ENCODE measurements at regions not wholly inside any gene's neighbourhood (a gene's known extent, or its start where the extent isn't known, plus 50 kb on each side); places are given as distances from the start of the nearest gene placed in this dataset.

DNA sequence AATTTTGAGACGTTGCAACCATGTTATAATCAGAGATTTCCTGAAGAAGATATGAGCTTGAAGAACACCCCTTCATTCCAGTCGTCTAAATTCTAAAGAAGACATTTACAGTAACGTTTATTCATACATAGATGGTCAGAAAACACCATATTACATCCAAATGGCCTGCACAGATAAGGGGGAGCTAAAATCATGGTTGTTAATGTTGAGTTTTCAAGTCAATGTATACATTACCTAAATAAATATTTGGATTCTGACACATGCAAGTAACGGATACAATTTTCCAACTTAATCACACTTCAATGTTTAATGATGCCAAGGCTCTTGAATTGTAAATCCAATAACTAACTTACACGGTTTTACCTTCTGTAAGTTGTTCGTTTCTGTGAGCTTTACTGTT is 318.4 kb downstream of the SLC6A15 start:
- DNase-seq = no peak

DNA sequence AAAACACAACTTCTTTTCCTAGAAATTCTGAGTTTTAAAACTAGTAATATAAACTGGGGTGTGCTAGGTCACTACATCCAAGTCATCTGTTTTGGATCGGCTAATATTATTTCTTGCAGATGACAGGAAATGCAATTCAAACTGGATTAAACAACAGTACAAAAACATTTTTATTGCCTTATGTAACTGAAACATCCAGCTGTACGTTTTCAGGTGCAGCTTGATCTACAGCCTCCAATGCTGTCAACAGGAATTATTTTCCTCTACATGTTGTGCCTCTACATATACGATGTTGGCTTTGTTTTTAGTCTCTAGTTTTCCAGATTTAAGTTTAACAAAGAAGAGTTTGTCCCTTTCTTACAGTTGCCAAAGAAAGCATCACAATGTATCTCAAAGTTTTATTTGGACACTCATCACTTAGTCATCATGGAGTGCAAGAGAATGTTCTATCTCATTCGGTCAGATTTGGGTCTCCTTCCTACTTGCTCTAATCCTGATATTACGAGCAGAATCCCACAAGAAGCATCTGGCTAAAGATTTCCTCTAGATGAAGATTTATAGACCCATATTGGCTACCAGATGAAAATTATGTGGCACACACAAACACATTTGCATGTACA is 326.7 kb downstream of the SLC6A15 start:
- no peak for DNase-seq

DNA sequence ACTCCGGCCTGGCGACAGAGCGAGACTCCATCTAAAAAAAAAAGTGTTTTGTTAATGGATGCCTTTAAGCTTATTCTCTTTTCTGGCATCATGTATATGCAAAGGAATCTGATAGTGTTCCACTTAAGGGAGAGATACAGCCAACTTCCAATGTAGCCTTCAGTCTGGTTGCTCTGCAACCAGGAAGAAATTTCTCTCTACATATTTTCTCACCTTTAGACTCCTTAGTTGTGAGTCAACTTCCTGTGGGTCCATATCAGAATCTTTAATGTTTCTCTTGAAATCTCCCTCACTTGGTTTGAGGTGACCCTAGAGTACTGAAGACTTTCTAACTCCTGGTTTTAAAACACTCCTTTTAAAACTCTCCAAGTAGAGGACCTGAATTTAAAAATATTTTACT is 340.4 kb downstream of the SLC6A15 start:
- DNase-seq = no peak

DNA sequence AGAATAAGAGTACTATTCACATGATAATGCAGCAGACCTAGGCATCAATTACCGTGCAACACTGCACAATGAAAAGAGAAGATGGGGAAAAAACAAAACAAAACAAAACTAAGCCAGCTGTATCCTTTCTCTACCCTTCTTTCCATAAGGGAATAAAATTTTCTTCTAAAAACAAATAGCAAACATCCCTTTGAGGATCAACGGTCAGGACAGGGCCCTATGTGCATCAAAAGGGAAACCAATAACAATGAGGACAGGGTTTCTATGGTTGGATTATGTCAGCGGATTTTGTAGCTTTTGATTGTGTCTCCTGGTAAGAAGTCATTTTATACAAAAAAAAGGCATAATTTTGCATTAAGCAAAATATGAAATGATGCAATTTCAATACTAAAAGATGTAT is 350.3 kb downstream of the SLC6A15 start:
- no peak for DNase-seq

DNA sequence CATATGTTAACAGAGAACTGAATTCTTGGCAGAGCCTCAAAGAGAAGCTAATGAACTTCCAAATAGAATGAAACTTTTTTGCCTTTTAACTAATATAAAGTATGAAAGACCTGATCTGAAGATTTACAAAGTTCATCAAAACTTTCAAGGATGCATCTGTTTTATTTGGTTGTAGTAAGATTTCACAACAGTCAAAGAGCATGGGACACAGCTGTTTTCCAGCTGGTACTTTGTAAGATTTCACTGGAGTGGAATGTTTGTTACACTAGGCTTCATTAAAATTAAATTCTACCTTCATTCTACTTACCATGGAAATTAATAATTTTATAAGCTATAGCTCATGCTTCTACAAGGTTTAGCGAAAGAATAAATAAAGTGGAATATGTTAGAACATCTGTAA is 351.2 kb downstream of the SLC6A15 start:
- no peak for DNase-seq

DNA sequence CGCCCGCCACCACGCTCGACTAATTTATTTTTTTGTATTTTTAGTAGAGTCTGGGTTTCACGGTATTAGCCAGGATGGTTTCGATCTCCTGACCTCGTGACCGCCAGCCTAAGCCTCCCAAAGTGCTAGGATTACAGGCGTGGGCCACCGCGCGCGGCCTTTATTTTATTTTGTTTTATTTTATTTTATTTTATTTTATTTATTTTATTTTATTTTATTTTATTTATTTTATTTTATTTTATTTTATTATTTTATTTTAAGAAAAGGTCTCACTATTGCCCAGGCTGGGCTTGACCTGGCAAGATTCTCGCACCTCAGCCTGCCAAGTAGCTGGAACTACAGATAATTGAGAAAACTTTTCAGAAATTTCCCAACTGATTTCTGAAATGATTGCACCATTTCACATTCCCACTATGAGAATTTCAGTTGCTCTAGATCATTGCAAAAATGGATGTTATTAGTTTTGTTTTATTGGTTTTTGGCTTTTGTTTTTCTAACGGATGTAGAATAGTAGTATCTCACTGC is 358.3 kb downstream of the SLC6A15 start:
- no peak for DNase-seq

DNA sequence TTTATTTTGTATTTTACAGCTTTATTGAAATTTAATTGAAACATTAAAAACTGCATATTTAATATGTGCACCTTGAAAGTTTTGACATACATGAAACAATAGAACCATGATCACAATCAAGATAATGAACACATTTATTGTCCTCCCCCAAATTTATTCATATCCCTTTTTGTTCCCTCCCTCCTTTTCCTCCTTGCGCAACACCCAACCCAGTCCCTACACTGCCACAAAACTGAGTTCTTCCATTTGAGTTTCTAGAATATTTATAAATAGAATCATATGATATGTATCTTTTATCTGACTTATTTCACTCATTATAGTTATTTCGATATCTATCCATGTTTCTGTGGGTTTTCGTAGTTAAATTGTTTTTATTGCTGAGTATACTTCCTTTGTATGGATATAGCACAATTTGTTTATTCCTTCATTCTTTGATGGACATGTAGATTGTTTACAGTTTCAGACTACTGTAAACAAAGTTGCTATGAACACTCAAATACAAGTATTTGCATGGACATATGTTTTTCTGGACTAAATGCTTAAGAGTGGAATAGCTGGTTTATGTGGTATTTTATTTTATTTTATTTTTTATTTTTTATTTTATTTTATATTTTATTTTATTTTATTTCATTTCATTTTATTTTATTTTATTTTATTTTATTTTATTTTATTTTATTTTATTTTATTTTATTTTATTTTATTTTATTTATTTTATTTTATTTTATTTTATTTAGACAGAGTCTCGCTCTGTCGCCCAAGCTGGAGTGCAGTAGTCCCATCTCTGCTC is 359.1 kb downstream of the SLC6A15 start:
- no peak for DNase-seq

DNA sequence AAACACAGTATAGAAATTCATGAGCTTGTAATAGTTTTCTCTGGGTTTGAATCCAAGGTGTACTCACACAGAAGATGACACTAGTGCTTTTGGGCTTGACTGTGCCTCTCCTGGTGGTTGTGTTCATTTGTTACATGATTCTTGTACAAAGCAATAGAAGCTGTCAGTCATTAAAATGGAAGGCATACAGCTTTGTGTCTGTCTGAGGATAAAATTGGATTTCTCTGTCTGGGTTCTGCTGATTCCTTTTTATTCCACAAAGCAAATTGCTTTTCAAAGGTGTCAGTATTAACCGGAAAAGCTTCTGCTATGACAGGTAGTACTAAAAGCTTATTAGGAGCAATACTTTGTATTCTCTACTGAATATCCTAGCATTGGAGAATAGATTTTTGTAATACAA is 361.2 kb downstream of the SLC6A15 start:
- no peak for DNase-seq

DNA sequence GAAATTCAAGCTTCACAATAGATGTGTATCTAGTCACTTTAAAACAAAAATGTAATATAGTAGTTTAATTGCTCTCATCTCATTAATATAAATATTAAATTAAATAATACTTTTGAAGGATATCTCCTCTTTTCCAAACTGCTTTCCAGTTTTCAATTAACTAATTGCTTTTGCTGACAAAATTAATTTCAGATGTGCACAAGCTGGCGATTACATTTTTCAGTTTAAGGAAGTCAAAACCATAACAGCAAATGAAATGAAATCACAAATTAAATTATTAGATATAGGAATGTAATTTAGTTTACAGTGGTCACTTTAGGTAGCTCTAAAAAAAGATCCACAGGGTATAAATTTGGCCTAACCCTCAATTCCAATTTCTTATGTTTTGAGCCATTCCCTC is 362.1 kb downstream of the SLC6A15 start:
- DNase-seq = no peak

DNA sequence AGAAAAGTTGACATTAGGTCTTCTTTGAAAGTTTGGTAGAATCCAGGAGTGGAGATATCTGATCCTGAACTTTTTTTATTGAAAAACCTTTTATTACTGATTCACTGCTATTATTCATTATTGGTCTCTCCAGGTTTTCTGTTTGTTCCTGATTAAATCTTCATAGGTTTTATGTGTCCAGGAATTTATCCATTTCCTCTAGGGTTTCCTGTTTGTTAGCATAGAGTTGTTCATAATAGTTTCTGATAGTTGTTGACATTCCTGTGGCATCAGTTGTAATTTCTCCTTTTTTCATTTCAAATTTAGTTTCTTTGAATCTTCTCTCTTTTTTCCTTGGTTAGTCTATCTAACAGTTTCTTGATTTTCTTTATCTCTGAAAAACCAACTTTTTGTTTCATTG is 370.3 kb downstream of the SLC6A15 start:
- DNase-seq = no peak

DNA sequence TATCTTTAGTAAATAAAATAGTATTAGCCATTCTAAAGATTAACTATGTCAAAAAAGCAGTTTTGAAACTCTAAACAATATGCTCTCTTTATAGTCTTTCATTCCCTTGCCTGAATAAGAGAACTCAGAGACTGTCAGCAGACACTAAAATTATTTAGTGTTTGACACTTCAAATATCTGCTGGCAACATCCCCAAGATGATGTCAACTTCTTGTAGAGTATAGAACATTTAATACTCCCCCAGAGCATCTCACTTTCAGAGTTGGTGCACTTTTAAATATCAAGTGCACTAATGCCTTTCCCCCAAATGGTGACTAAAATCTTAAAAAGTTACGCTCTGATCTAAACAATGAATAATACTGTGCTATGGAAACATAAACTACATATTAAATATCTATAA is 374.9 kb downstream of the SLC6A15 start:
- no peak for DNase-seq

DNA sequence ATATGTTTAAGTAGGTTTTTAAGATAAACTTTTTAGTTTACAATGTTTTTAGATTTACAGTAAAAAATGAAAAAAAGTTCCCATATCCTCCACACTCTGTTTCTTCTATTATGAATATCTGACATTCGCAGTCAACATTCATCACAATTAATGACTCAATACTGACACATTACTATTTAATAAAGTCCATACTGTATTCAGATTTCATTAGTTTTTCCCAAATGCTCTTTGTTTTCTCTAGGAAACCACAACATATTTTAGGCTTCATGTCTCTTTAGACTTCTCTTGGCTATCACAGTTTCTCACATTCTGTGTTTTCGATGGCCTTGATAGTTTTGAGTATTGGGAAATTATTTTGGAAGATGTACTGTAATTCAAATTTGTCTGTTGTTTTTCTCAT is 399.8 kb downstream of the SLC6A15 start:
- no peak for DNase-seq

DNA sequence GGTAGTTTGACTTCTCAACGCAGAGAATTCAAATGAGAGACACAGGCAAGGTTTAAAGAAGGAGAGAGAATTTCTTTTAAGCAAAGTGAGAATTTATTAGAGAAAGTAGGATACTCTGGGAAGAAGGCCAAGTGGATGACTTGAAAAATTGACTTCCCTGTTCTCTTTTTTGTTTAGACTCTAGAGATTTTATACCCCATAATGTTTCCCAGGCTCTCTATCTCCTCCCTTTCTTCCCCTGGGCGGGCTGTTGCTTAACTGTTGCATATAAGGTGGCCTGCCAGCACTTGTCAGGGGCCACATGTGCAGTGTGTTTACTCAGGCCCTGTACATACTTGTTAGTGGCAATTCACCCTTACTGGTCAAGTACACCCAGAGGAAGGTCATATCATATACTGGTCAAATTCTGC is 403.7 kb downstream of the SLC6A15 start:
- DNase-seq = no peak

DNA sequence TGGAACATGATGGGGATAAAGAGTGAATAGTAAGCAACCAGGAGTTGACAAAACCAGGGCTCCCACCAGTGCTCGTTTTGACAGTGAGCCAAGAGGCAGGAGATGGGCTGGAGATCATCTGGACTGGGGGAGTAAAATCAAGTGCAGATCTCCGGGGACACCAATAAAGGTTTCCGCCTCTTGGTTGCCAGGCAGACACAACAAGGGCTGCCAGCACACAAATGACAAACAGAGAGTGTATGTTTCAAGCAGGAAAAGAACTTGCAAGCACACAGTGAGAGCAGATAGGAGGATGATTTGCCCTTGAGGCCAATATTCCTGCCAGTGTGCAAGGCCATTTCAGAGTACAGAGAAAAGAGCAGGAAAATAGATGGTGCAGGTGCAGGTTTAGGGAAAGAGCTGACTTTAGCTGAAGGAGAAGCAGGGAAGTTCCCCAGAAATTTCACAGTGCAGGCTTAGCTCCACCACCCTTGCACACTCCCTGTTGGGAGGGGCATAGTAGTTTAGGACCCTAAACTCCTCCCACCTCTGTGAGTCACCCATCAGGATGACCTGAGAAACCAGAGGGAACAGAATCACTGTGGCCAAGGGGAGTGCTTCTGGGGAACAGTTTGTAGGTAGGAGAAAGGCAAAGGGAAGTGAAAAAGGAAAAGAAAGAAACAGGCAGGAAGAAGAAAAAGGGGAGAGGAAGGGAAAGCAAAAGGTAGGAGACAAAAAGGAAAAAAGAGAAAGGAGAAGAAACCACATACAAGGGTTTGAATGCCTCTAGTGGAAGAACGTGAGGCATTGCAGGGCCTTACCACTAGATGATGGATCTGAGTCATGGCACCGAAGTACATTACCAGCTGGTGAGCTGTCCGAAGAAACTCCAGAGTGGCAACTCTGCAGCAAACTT is 404.4 kb downstream of the SLC6A15 start:
- DNase-seq = peak; percentile 77

DNA sequence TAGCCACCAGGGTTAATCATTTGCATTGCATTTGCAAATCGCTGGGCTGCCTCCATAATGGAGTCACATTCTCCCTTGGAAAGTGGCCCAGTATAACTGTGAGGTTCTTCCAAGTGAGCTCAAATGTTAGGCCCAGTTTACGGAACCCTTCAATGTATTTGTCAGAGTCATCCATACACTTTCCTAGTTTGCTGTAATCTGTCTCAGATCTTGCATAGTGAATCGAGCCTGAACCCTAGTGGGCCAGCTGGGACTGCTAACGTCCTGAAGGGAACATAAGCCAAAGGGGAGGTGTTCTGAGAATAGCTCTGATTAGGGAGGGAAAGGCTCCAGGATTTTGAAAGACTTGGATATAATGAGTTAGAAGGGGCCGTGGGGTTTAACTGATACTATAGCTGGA is 406.3 kb downstream of the SLC6A15 start:
- no peak for DNase-seq

DNA sequence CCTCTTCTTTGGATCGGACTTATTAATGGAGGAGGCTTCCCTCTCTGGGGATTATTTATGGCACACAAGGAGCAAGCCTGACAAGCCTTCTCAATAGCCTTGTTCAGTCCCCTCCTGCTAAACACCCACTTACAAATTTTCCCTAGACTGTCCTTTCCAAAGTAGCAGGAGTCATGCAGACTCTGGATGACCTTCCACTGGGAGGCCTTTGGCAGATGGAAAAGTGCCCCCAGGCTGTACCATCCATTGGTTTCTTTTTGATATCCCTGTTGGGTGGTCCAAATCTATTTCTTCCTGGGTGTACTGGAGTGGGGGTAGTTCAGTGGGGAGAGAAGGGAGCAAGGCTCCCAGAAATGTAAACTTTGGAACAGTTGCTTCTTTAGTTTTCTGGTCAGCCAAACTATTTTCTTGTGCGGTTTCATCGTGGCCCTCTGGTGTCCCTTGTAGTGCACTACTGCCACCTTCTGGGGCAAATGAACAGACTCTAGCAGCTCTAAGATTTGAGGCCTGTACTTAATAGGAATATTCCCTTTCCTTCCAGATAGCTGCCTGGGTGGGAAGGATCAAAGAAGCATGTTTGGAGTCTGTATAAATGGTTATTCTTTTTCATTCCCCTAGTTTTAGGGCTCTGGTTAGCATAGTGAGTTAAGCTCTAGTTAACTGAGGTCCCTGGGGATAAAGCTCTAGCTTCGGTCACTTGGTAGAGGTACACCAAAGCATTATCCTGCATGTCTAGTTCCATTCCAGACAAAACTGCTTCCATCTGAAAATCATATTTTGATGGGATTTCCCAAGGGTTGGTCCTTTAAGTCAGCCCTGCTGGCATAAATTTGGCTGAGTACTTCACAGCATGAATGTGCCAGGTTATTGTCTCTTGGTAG is 409.5 kb downstream of the SLC6A15 start:
- peak; percentile 9 for DNase-seq

DNA sequence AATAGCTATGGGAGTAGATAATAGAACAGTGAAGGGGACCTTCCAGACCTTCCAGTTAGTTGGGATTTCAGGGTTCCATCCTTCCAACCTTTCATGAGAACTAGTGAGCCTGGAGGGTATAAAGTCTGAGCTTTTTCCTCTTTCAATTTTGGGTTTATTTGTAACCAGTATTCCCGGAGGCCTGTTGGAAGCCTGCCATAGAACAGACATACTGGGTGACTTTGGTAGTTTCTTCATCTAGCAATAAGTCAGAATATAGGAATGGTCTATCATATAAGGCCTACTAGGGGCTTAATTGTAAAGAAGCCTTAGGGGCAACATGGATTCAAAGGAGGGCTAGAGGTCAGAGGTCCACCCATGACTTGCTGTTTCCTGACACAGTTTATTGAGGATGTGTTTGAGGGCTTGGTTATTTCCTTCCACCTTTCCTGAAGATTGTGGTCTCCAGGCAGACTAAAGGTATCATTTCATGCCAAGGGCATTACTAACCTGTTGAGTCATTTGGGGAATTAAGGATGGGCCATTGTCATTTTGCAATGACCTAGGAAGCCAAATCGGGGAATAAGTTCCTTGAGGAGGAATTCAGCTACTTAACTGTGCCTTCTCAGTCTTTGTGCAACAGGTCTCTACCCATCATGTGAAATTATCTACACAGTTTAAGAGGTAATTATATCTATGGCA is 410.3 kb downstream of the SLC6A15 start:
- no peak for DNase-seq

DNA sequence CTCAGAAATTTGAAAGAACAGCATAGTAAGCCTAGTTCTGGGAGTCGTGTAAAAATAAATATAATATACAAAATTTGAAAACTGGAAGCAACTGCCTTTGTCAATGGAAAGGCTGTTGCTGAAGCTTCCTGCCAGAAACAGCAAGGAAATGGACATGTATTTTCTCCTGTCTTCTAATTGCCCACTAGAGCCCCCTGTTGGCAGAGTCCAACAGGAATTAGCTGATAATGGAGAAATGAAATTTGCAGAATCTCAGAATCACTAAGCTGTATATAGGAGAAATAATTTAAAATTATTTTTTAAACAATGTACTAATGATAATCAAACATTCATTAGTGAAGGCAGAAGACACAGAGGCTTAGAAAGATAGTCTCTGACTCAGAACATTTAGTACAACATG is 414.8 kb downstream of the SLC6A15 start:
- no peak for DNase-seq

DNA sequence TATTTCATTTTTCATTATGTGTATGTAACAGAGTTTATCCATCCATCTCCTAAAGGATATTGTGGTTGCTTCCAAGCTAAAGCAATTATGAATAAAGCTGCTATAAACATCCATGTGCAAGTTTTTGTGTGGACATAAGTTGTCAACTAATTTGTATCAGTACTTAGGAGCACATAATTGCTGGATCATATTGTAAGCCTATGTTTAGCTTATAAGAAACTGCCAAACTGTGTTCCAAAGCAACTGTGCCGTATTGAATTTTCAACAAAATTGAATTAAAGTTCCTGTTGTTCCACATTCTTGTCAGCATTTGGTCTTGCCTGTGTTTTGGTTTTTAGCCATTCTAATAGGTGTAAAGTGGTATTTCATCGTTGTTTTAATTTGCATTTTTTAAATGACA is 416.9 kb downstream of the SLC6A15 start:
- DNase-seq = no peak

DNA sequence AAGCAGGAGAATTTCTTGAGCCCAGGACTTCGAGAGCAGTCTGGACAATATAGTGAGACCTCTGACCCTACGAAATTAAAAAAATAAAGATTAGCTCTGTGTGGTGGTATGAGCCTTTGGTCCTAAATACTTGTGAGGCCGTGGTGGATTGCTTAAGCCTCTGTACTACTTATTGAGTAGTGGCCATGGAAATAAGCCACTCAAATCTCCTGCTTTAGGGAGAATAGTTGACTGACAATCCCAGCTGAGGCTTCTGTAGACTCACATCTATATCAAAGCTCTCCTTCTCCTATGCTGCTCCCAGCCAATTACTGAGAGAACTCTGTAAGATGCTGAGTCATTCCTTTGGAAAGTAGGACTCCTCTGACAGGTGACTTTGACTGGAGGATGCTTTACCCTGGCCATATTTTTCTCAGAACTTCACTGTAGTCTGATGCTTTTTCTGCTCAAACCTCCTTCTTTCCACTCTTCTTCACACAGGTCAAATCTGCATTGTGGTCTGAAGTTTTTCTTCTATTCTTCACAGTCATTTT is 420.2 kb downstream of the SLC6A15 start:
- DNase-seq = no peak

DNA sequence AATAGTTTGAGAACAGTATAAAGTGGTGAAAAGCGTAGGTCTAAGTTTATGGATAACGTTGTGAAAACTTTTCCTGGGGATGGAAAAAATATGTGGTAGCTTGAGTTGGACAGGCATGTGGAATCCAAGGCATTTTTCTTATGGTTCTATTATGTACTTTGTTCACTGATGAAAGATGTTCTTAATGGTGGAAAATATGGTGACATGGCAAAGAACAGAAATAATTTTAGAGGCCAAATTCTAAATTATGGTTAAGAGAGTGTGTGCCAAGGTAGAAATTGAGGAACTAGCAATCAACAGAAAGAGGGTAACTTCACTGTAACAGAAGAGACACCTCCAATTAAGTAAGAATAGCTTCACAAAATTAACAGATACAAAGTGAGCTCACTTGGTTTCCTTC is 427.8 kb downstream of the SLC6A15 start:
- no peak for DNase-seq

DNA sequence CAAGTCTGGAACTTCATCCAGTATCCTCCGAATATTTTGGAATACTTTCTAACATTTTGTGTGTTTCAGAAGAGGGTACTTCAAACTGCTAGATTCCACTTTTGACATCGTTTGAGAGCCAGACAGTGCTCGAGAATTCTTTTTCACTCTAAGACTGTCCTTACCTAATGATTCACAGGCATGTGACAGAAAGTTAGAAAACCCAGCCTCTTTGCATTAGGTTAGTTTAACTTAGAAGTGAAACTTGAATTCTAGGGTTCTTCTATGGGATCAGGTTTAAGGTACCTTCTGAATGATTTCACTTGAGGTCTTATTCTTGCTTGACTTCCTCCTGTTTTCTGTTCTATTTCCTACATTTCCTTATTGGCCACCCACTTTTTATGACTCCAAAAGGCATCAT is 431.8 kb downstream of the SLC6A15 start:
- no peak for DNase-seq
